Islet of Langerhans (tissue), 1 donor: ENCODE measurements at regions not wholly inside any gene's neighbourhood (a gene's known extent, or its start where the extent isn't known, plus 50 kb on each side); places are given as distances from the start of the nearest gene placed in this dataset.
A peak's percentile ranks its signal among the peaks of the same experiment; 100 is the strongest.
"Not testable (repeated sequence)": the region's sequence is repeated elsewhere in the genome, so short reads cannot be mapped to it uniquely, and the experiment has no call there.

Experiments used
- FAIRE-seq: peaks from one replicate; lab custom pipeline; 2011; peaks lifted over from hg19 to GRCh38; lab: Jason Lieb, UNC

DNA sequence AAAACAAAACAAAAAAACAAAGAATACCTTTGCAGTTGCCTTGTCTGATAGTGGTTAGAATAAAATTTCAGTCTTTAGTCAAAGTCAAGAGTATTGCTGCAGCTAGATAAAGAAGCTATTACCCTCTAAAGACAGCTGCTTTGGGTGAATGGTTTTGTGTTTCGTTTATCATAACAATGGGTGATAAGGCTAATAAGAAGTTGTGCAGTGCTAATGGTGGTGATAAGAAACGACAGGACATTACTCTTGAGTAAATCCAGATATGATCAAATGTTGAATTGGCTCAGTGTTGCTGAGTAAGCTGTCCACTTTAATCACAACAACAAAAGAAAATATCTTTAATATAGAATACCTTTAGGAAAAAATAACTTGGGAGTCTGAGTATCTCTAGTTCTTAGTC lies 1825.3 kb downstream of the SLITRK5 start:
- no peak for FAIRE-seq

DNA sequence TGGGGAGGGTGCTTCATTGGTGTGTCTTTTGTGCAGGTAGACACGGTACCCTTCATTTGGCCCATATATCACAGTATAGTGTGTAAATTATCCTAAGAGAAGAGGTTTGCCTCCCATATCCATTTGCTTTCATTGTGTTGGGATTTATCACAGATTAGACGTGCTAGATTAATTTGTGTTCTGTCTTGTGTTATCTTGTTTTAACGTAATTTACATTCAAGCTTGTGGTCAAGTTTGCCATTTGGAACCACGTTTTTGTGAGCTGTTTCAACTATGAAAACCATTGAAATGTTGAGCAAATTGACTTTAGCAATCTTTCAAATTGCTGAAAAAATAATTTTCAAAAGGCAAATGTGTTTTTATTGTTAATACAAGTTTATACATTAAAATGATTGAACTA lies 1826.5 kb downstream of the SLITRK5 start:
- FAIRE-seq: no peak

DNA sequence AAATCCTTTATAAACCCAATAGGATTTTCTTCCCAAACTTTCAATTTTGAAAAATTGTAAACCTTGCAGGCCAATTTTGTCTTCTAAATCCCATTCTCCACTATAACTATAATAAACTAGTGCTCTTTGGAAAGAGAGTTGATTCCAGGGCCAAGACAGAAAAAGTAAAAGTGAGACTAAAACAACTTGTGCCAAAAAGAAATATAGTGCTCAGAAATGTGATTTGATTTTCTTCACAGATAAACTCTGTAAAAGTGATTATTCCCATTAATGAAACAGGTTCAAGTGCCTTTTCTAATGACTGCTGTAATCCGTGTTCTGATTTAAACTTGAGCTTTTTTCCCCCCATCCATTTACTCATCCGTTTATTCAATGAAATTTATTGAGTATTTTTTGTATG lies 1831.1 kb downstream of the SLITRK5 start:
- FAIRE-seq: no peak

DNA sequence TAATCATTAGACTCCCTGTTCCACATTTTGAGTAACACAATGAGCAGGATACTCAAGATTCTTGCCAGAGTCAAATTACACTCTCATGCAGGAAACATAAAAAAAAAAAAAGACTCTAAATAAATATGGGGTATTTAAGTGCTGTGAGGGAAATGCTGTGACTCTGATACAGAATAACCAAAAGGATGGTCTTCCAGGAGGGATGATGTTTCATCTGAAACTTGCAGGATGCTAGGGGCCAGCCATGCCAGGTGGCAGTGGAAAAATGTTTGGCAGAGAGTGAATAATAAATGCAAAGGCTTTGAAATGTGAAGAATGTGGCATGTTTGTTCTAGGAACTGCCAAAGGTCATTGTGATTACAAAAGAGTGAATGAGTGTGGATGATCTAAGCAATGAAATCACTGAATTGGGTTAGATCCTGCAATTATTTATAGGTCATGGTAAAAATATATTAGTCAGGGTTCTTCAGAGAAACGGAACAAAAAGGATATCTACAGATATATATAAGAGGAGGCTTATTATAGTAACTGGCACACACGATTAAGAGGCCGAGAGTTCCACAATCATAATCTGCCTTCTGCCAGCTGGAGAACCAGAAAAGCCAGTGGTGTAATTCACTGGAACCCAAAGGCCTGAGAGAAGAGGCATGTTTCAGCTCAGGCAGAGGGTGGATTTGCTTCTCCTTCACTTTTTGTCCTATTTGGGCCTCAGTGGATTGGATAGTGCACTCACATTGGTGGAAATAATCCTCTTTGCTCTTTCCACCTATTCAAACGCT lies 1832.8 kb upstream of the MIR17HG start:
- FAIRE-seq: no peak

DNA sequence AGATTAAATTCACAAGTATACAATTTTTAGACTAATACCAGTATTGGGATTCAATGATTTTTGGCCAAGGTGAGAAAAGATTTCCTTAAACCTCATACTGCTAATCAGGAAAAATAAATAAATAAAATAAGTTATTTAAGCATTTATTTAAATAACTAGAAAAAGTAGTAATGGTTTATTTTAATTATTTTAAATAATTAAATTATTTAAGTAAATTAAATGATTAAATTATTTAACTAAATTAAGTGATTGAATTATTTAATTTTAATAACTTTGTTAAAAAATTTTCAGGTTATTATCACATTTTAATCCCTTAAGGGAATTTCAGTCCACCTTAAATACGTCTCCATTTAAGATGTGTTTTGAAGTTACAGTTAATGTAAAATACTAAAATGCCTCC lies 1831.5 kb upstream of the MIR17HG start:
- no peak for FAIRE-seq

DNA sequence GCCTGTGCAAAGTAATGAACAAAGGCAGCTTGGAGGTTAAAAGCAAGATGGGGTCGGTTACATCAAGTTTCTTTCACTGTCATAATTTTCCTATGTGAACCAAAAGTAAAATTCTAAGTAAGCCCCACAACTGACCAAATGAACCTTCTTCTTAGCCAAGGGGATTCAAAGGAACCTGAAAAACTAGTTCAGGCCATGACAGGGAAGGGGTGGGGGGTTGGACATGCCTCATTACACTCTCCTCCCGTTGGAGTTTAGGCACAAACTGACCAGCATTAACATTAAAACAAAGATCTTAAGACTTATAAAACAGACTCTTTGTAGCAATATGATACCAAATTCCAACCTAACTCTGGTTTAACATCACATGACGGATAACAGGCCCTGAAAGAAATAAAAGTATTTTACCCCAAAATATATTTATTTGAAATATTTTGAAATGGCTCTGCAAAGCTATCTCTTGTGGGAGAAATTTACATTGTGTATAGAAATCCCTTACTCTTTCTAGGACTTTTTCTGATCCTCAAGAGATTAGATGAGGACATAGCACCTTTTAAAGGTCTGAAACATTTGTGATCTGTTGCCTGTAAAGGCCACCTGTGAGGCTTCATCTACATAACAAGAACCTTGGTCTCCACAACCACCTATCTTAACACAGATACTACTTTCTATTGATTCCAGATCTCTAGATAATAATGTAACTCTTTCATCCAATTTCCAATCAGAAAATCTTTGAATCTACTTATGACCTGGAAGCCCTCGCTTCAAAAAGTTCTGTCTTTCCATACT lies 1829.0 kb upstream of the MIR17HG start:
- FAIRE-seq: no peak

DNA sequence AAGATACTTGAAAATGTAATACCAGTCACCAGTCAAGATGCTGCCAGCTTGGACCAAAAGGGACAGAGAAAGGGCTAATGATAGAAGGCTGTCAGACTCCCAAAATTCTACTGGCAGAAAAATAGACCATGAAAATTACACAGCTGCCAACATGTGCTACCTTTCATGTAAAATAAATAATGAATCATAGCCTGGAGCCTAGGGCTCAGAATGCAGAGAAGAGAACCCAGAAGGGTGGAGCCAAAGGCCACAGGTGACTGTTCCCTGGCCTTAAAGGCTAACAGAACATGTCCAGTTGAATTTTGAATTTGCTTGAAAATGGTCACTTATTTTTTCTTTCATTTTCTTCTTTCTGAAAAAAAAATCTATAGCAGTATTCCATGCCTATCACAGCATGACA lies 1827.0 kb upstream of the MIR17HG start:
- FAIRE-seq: no peak

DNA sequence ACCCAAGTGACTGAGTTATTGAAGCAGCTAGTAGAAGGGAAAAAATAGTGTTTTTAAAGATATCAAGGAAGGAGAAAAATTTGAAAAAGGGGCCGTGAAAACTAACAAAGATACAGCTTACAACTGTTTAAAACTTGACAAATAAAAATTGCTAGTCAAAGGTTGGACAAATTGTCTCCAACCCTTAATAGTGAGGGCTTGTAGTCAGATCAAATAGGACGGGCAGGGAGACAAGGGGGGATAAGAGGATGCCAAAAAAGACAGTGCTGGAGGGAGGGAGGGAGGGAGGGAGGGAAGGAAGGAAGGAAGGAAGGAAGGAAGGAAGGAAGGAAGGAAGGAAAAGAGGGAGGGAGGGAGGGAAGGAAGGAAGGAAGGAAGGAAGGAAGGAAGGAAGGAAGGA lies 1825.8 kb upstream of the MIR17HG start:
- FAIRE-seq: not testable (repeated sequence)

DNA sequence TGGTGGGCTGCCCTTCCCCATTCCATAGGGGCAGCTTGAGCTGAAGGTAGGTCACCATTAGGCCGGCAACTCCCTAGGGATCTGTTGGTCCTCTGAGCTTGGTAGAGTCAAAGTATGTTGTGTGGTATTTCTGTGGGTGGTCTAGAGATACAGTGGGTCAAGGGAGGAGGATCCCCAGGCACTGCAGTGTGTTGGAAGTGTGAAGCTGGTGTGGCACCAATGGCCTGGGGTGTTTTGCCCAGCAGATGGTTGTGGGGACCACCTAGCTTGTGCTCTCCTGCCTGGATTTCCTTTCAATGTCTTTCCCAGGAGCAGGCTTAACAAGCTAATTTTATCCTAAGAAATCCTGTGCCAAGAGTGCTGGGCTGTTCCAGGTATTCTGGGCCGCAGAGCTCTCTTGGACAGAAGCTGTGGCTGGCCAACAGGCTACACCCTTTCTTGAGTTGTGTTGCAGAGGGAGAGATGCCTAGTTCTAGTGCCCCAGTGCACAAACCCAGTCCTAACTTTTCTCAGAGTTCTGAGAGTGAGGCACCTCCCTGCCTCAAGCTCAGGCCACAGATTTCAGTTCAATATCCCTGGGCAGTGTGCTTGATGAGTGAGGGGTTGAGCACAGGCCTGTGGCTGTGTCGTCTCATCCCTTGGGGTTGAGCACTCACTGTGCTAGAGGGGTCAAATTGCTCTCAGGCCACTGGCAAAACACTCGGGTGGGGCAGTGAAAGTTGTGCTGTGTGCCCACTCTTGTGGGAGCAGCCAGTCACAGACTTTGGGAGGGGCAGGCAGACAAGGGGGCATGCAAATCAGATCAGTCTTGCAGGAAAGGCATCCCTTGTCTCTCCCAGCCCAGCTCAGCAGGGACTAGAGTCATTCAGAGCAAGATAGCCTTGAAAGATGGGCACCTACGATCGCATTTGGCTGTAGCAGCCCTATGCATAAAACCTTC lies 1806.1 kb upstream of the MIR17HG start:
- FAIRE-seq: no peak

DNA sequence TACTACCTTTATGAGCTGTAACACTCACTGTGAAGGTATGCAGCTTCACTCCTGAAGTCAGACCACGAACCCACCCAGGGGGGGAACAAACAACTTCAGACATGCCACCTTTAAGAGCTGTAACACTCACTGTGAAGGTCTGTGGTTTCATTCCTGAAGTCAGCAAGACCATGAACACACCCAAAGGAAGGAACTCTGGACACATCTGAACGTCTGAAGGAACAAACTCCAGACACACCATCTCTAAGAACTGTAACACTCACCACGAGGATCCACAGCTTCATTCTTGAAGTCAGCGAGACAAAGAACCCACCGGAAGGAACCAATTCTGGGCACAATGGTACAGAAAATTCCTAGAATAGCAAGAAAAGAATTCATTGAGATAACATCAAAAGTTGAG lies 1796.5 kb upstream of the MIR17HG start:
- no peak for FAIRE-seq

DNA sequence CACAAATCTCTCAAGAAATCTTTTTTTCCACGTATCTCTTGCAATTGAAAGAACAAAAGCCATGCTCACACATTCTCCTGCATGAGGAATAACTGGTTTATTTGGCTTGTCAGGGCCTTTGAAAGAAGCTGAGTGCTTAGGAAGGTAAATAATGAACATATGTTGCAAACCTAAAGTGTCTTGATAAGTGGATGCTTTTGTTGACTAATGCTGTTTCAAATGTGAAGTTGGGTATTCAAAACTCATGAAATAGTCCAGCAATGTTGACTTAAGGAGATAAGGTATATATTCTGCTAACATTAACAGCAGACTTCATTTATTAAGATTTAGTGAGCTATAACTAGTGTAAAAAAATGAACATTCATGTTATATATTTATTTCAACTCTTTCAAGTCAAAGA lies 1792.7 kb upstream of the MIR17HG start:
- FAIRE-seq: peak; percentile 82

DNA sequence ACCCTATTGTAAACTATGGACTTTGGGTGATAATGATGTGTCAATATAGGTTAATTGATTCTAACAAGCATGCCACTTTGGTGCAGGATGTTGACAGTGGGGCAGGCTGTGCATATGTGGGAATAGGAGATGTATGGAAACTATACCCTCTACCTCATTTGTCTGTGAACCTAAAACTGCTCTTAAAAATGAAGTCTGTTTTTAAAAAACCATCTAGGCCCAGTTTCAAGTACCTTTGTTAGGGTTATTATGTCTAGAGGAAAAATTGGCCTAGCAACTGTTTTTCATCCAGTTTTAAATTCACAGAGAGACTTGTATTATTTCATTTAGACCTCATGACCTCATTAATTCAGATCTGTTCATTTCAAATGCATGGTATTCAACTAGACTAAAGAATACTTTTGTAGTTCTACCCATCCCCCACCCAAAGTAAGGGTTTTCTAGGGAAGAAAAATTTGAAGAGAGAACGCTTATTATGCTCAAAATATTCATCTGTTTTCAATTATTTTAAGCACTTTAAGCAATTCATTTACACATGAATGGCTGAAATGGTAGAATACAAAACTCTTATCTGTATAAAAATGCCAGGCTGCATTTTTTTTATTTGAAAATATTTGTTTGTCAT lies 1781.9 kb upstream of the MIR17HG start:
- FAIRE-seq: no peak

DNA sequence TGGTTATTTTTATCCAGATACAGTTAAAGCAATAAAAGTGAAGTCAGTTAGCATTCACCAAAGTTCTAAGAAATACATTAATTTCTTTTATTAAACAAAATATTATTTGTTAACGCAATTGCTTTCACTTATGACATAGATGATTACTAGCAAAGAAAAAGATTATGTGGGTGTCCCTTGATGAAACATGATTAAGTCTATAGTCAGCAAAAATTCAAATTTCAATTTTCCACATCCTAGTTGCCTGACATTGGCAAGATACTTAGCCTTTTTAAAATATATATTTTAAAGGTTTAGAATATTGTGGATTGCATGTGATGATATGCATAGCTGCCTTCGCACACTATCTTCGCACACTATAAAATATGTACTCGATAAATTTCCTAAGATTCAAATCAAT lies 1780.5 kb upstream of the MIR17HG start:
- FAIRE-seq: no peak

DNA sequence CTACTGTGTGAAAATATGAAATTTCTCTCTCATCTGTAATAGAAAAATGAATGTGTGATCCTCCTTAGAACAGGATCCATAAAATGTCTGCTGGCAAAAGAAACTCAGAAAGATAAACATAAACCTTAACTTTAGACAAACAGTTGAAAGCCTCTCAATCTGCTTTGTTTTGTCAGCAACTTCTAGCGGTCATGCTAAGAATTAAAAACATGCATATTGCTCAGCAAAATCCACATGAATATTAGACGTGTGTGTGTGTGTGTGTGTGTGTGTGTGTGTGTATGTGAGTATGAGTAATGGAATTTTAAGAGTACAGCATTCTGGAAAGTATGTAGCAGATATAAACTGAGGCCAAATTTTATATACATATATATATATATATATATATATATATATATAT lies 1779.2 kb upstream of the MIR17HG start:
- no peak for FAIRE-seq

DNA sequence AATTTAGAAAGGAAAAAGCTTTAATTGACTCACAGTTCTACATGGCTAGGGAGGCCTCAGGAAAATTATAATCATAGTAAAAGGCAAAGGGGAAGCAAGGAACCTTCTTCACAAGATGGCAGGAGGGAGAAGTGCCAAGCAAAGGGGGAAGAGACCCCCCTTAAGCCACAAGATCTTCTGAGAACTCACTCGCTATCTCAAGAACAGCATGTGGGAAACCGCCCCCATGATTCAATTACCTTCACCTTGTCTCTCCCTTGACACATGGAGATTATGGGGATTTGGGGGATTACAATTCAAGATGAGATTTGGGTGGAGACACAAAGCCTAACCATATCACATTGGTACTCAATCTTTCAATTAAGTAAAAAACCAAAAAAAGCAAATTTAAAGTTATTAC lies 1778.7 kb upstream of the MIR17HG start:
- no peak for FAIRE-seq

DNA sequence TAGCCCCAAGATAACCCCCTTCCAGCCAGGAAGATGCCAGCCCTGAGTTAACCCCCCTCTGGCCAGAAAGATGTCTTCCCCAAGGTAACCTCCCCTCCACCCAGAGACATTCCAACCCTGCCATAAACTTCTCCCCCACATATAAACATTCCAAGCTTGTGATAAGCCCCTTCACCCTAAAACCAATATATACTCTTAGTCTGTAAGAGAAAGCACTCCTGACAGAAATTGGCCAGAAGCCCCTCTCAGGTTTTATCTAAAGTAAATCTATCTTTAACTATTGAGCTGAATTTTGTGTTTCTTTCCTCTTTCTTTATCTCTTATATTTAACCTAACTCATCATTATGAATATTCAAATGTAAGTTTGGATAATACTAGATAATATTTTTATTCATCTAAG lies 1775.8 kb upstream of the MIR17HG start:
- FAIRE-seq: no peak

DNA sequence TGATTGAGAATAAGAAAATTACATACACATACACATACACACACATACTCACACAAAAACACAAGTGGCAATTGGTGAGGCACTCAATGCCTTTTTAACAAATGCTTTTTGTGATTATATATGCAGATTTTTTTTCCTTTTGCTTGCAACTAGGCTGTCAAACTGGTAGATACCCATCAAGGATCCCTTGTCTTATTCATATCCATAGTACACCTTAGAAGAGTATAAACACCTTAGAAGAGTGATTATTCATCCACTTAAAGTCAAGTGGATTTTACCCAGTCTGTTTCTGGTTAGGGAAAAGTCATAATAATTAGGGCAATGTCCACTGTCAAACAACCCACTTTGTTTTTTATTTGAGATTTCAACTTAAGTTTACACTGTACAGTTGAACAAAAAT lies 1773.4 kb upstream of the MIR17HG start:
- no peak for FAIRE-seq

DNA sequence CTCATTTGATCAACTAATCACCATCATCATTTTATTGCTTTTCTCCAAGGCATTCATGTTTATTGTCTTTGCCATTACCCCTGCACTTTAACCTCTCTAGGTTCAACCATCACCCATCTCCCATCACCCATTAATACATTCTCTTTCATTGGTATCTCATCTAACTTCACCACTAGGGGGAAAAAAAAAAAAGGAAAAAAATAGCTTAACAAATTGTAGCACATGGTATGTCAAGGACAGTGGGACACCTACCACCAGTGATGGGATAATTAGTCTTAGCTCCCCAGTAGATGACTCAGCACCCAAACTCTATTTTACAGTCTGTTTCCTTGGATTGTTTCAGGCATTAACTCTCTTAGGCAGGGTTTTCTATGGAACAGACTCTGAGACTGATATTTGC lies 1770.2 kb upstream of the MIR17HG start:
- FAIRE-seq: no peak

DNA sequence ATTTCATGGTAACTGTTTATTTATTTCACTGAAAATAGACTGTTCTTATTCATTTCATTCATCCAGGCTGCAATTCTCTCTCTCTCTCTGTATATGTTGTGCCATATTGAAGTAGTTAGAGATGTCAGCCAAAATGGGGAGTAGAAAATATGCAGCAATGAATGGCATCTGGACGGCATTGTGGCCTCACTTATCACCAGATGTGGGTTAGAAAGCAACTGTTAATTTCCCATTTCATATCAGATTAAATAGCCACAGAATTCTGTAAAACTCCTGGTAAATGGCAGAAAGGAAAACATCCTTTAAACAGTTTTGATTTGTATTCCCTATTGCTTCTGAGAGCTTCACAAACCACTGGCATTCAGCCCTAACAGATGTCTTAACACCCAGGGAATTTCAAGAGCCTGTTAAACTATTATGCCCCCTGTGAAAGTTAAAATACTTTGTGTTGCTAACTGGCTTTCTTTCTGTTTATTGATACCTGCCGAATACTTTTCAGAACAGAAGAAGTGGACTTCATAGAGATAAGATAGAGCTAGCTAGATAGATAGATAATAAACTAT lies 1763.3 kb upstream of the MIR17HG start:
- FAIRE-seq: no peak

DNA sequence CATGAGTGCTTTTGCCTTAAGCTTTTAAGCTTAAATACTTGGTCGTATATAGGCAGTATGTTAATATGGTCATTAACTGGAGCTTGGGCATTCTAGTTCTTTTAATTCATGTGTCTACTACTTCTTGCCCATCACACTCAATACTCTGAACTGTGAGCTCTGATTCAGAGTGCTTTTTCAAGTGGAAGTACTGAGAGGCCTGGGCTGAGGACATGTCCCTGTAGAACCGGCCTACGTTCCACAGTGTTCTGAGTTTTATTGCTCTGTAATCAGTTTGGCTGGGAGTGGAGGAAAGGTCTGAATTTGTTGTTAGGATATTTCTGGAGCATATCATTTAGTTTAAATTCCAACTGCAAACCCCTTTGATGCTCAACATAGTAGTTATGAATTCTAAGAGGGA lies 1744.8 kb upstream of the MIR17HG start:
- no peak for FAIRE-seq

DNA sequence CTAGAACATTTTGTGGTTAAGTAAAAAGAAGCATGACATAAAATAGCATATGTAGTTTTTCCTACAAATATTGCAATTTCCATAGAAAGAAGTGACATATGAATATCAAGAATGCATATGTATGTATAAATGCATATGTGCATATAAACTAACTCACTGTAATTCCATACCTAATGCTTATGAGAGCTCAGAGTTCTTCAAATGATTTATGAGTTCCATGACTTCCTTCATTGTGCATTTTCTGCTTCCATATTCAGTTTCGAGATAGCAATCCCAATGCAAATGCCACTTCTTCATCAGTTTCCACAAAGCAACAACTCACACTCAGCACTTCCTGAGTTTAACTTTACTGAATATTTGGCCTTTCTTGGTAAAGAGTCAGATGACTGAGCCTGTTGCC lies 1744.3 kb upstream of the MIR17HG start:
- FAIRE-seq: no peak

DNA sequence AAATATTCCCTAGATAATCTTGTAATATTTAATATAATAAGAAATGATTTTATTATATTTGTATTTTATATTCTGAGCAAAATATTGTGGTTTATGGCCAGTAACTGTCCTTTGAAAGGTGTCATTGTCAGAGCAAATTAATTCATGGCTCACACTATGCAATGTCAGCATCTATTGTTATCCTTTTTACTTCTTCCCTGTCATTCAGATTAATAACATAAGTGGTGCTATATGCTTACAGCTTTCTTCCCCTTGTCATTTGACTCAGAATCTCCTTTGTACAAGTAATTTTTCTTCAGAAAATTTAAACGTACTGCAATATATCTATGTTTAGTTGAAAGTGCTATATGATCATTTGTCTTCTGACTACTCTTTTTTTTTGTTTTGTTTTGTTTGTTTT lies 1738.2 kb upstream of the MIR17HG start:
- no peak for FAIRE-seq
